ENCODE measurements at regions not wholly inside any gene's neighbourhood (a gene's known extent, or its start where the extent isn't known, plus 50 kb on each side); places are given as distances from the start of the nearest gene placed in this dataset.

DNA sequence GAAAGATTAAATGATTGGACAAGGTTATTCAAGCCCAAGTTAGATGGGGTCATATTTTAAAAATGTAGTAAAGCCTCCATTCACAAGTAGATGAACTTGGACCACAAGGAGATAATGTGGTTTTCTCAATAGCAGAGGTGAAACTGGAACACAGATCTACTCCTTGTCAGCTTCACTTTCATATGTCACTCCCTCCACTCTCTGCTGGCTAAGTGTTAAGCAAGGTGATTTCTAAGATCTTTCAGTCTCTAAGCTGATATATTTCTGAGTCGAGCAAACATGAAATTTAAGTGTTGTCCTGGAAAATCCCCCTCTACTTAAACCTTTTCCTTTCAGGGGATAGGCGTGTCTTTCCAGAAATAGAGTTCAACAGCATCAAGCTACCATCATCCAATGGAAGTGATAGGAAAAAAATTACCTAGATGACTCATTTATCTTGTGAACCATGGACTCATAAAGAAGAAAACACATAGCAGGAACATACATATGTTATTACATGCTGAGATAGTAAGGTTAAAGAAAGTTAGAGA is 275.0 kb downstream of the PTEN start (continued):
- TF ChIP-seq SMC3 (IDR thresholded peaks at IDR 0.05; ENCODE audit: borderline replicate concordance, low read length) = no peak; the same call in 1 of the 2 replicates
- no peak for TF ChIP-seq ZNF274 (IDR thresholded peaks at IDR 0.05; ENCODE audit: insufficient read depth, insufficient read length)
- TF ChIP-seq, protein P1, sequence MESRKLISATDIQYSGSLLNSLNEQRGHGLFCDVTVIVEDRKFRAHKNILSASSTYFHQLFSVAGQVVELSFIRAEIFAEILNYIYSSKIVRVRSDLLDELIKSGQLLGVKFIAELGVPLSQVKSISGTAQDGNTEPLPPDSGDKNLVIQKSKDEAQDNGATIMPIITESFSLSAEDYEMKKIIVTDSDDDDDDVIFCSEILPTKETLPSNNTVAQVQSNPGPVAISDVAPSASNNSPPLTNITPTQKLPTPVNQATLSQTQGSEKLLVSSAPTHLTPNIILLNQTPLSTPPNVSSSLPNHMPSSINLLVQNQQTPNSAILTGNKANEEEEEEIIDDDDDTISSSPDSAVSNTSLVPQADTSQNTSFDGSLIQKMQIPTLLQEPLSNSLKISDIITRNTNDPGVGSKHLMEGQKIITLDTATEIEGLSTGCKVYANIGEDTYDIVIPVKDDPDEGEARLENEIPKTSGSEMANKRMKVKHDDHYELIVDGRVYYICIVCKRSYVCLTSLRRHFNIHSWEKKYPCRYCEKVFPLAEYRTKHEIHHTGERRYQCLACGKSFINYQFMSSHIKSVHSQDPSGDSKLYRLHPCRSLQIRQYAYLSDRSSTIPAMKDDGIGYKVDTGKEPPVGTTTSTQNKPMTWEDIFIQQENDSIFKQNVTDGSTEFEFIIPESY (IDR thresholded peaks at IDR 0.05) = no peak
- no peak for TF ChIP-seq YY1 (IDR thresholded peaks at IDR 0.05; ENCODE audit: low read depth, low read length)
- TF ChIP-seq, protein P2, sequence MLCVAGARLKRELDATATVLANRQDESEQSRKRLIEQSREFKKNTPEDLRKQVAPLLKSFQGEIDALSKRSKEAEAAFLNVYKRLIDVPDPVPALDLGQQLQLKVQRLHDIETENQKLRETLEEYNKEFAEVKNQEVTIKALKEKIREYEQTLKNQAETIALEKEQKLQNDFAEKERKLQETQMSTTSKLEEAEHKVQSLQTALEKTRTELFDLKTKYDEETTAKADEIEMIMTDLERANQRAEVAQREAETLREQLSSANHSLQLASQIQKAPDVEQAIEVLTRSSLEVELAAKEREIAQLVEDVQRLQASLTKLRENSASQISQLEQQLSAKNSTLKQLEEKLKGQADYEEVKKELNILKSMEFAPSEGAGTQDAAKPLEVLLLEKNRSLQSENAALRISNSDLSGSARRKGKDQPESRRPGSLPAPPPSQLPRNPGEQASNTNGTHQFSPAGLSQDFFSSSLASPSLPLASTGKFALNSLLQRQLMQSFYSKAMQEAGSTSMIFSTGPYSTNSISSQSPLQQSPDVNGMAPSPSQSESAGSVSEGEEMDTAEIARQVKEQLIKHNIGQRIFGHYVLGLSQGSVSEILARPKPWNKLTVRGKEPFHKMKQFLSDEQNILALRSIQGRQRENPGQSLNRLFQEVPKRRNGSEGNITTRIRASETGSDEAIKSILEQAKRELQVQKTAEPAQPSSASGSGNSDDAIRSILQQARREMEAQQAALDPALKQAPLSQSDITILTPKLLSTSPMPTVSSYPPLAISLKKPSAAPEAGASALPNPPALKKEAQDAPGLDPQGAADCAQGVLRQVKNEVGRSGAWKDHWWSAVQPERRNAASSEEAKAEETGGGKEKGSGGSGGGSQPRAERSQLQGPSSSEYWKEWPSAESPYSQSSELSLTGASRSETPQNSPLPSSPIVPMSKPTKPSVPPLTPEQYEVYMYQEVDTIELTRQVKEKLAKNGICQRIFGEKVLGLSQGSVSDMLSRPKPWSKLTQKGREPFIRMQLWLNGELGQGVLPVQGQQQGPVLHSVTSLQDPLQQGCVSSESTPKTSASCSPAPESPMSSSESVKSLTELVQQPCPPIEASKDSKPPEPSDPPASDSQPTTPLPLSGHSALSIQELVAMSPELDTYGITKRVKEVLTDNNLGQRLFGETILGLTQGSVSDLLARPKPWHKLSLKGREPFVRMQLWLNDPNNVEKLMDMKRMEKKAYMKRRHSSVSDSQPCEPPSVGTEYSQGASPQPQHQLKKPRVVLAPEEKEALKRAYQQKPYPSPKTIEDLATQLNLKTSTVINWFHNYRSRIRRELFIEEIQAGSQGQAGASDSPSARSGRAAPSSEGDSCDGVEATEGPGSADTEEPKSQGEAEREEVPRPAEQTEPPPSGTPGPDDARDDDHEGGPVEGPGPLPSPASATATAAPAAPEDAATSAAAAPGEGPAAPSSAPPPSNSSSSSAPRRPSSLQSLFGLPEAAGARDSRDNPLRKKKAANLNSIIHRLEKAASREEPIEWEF (IDR thresholded peaks at IDR 0.05; ENCODE audit: insufficient replicate concordance, low read depth, low read length) = peak; percentile 38
- no peak for TF ChIP-seq SUZ12 (IDR thresholded peaks at IDR 0.05; ENCODE audit: unreplicated experiment)
- TF ChIP-seq NR2C2 (IDR thresholded peaks at IDR 0.05; ENCODE audit: borderline replicate concordance, control insufficient read depth, insufficient read length, low read depth) = no peak
- no peak for TF ChIP-seq NFYA (IDR thresholded peaks at IDR 0.05; ENCODE audit: borderline replicate concordance, low read depth, low read length)
- TF ChIP-seq MTA2 (IDR thresholded peaks at IDR 0.05; ENCODE audit: low read depth) = peak; percentile 66; the same call in 1 of the 2 replicates
- no peak for TF ChIP-seq NR2C1 (IDR thresholded peaks at IDR 0.05)
- TF ChIP-seq ZNF384 (IDR thresholded peaks at IDR 0.05; ENCODE audit: borderline replicate concordance, low read depth, low read length) = no peak
- TF ChIP-seq PAX5 (IDR thresholded peaks at IDR 0.05; ENCODE audit: borderline replicate concordance, low read depth, low read length) = no peak
- TF ChIP-seq WRNIP1 (IDR thresholded peaks at IDR 0.05; ENCODE audit: borderline replicate concordance, low read depth, low read length) = no peak
- TF ChIP-seq NR2F1 (conservative IDR thresholded peaks at IDR 0.05) = peak; percentile 71
- TF ChIP-seq, protein P3, sequence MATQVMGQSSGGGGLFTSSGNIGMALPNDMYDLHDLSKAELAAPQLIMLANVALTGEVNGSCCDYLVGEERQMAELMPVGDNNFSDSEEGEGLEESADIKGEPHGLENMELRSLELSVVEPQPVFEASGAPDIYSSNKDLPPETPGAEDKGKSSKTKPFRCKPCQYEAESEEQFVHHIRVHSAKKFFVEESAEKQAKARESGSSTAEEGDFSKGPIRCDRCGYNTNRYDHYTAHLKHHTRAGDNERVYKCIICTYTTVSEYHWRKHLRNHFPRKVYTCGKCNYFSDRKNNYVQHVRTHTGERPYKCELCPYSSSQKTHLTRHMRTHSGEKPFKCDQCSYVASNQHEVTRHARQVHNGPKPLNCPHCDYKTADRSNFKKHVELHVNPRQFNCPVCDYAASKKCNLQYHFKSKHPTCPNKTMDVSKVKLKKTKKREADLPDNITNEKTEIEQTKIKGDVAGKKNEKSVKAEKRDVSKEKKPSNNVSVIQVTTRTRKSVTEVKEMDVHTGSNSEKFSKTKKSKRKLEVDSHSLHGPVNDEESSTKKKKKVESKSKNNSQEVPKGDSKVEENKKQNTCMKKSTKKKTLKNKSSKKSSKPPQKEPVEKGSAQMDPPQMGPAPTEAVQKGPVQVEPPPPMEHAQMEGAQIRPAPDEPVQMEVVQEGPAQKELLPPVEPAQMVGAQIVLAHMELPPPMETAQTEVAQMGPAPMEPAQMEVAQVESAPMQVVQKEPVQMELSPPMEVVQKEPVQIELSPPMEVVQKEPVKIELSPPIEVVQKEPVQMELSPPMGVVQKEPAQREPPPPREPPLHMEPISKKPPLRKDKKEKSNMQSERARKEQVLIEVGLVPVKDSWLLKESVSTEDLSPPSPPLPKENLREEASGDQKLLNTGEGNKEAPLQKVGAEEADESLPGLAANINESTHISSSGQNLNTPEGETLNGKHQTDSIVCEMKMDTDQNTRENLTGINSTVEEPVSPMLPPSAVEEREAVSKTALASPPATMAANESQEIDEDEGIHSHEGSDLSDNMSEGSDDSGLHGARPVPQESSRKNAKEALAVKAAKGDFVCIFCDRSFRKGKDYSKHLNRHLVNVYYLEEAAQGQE (IDR thresholded peaks at IDR 0.05; ENCODE audit: low read depth, low read length) = no peak
- TF ChIP-seq, protein P4, sequence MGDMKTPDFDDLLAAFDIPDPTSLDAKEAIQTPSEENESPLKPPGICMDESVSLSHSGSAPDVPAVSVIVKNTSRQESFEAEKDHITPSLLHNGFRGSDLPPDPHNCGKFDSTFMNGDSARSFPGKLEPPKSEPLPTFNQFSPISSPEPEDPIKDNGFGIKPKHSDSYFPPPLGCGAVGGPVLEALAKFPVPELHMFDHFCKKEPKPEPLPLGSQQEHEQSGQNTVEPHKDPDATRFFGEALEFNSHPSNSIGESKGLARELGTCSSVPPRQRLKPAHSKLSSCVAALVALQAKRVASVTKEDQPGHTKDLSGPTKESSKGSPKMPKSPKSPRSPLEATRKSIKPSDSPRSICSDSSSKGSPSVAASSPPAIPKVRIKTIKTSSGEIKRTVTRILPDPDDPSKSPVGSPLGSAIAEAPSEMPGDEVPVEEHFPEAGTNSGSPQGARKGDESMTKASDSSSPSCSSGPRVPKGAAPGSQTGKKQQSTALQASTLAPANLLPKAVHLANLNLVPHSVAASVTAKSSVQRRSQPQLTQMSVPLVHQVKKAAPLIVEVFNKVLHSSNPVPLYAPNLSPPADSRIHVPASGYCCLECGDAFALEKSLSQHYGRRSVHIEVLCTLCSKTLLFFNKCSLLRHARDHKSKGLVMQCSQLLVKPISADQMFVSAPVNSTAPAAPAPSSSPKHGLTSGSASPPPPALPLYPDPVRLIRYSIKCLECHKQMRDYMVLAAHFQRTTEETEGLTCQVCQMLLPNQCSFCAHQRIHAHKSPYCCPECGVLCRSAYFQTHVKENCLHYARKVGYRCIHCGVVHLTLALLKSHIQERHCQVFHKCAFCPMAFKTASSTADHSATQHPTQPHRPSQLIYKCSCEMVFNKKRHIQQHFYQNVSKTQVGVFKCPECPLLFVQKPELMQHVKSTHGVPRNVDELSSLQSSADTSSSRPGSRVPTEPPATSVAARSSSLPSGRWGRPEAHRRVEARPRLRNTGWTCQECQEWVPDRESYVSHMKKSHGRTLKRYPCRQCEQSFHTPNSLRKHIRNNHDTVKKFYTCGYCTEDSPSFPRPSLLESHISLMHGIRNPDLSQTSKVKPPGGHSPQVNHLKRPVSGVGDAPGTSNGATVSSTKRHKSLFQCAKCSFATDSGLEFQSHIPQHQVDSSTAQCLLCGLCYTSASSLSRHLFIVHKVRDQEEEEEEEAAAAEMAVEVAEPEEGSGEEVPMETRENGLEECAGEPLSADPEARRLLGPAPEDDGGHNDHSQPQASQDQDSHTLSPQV (IDR thresholded peaks at IDR 0.05) = no peak

Measured in GM12878 (cell line).